ENCODE measurements at regions not wholly inside any gene's neighbourhood (a gene's known extent, or its start where the extent isn't known, plus 50 kb on each side); places are given as distances from the start of the nearest gene placed in this dataset.

DNA sequence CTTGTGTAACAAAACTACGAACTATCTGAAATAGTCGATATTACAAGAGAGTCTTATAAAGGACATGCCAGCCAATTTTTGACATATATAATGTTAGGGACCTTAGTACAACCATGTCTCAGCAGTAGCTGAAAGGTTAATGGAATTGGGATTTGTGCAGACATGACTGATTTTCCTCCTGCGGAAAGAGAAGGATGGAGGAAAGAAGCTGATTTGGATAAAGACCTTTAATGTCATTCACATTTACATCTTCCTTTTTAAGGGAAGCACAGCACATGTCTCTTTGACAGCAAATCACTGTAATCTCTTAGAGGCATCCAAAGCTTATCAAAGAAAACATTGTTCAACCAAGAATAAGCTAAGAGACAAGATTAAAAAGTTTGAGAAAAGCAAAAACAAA lies 1976.2 kb upstream of the IGFBP7 start:
- no peaks in the 10 kb centered on the region for H3K4me1 ChIP-seq
- H3K9me3 ChIP-seq: no peaks in the 10 kb centered on the region
- H3K4me3 ChIP-seq: no peak overlapping the region
- H3K36me3 ChIP-seq: no peaks in the 10 kb centered on the region
- H3K27me3 ChIP-seq: no peaks in the 10 kb centered on the region
- no peak for DNase-seq
- H3K27ac ChIP-seq: no peak overlapping the region
- TF ChIP-seq, protein P1, sequence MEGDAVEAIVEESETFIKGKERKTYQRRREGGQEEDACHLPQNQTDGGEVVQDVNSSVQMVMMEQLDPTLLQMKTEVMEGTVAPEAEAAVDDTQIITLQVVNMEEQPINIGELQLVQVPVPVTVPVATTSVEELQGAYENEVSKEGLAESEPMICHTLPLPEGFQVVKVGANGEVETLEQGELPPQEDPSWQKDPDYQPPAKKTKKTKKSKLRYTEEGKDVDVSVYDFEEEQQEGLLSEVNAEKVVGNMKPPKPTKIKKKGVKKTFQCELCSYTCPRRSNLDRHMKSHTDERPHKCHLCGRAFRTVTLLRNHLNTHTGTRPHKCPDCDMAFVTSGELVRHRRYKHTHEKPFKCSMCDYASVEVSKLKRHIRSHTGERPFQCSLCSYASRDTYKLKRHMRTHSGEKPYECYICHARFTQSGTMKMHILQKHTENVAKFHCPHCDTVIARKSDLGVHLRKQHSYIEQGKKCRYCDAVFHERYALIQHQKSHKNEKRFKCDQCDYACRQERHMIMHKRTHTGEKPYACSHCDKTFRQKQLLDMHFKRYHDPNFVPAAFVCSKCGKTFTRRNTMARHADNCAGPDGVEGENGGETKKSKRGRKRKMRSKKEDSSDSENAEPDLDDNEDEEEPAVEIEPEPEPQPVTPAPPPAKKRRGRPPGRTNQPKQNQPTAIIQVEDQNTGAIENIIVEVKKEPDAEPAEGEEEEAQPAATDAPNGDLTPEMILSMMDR (IDR thresholded peaks at IDR 0.05): no peak
- TF ChIP-seq POLR2A (IDR thresholded peaks at IDR 0.05): no peak

DNA sequence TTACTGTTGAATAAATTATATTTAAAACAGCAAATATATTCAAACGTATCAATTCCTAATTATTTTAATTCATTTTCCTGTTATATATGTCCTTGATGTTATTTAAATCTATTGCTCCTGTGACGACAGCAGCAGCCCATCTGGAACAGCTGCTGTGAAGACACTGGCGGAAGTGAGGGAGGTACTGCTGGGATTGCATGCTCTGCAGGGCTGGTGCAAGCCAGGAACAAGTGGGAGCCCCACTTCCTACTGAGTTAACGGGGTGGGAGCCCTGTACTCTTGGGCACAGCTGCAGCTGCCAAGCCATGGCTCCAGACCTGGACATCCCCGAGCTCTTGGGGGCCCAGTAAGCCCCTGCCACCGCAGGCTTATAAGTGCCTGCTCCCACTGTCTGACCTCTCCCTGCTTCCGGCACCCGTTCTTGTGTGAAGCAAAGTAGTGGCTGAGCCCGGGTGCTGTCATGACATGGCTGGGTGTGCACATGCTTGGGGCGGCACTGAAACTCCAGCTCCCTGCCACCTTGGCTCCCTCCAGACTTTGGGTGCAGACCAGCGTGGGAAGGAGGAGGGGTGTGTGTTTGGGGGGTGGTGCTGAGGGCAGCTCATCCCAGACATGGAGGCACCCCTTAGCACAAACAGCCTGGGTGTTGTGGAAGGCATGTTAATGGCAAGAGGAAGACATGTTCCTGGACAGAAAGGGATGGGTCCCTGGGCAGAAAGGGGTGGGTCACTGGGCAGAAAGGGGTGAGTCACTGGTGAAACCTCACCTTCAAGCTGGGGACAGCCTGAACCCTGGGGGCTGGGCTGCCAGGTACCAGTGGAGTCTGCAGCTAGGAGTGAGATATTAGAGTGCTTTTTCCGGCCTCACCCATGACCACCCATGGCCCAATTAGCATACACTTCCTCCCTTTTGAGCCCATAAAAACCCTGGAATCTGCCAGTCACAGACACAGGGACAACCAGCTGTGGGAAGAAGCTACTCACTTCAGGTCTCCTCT lies 1981.3 kb upstream of the IGFBP7 start:
- DNase-seq: no peak
- Histone ChIP-seq H3K27me3 (no peaks in the 10 kb centered on the region), H3K4me1 (no peaks in the 10 kb centered on the region), H3K27ac (no peak overlapping the region), H3K9me3 (no peaks in the 10 kb centered on the region), H3K36me3 (no peaks in the 10 kb centered on the region), H3K4me3 (no peak overlapping the region)
- TF ChIP-seq, protein P1 (IDR thresholded peaks at IDR 0.05): no peak
- no peak for TF ChIP-seq POLR2A (IDR thresholded peaks at IDR 0.05)

DNA sequence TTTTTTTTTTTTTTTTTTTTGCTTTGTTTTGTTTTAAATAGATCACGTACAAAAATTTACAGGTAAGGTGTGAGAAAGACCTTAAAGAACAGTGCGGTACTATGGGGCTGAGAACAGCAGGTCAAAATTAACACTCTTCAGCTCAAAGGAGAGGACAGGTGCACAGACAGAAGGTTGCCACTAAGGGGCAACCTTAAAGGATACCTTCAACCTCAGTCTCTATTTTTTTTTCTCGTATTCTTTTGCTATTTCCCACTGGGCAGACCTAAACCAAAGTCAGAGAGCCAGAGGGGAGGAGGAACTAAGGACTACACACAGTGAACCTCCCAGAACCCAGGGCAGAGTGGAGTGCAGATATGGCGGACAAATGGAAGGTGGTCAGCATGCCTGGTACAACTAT lies 1984.3 kb upstream of the IGFBP7 start:
- Histone ChIP-seq H3K4me1 (no peaks in the 10 kb centered on the region), H3K27ac (no peak overlapping the region), H3K4me3 (no peak overlapping the region), H3K36me3 (no peaks in the 10 kb centered on the region), H3K27me3 (no peaks in the 10 kb centered on the region), H3K9me3 (no peaks in the 10 kb centered on the region)
- TF ChIP-seq, protein P1 (IDR thresholded peaks at IDR 0.05): no peak
- TF ChIP-seq POLR2A (IDR thresholded peaks at IDR 0.05): no peak
- DNase-seq: no peak

DNA sequence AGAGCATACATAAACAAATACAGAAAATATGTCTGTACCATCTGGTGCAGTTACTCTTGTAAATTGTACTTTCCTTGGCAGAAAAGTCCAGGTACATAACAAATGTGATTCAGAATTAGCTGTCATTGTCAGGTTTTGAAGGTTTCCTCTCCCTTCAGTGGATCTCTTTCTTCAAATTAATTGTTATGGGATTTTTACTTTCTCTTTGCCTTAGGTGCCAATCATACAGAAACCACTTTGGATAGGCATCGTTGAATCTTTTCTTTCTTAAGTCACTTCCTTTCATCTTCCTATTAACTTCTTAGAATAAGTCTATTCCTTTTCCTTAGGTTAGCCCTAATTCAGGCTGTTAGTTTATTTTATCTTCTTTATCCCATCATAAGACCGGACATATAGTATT lies 1992.1 kb upstream of the IGFBP7 start:
- H3K27me3 ChIP-seq: no peaks in the 10 kb centered on the region
- no peaks in the 10 kb centered on the region for H3K36me3 ChIP-seq
- no peaks in the 10 kb centered on the region for H3K9me3 ChIP-seq
- no peak for TF ChIP-seq POLR2A (IDR thresholded peaks at IDR 0.05)
- TF ChIP-seq, protein P1 (IDR thresholded peaks at IDR 0.05): no peak
- no peak for DNase-seq
- H3K27ac ChIP-seq: no peak overlapping the region
- no peak overlapping the region for H3K4me3 ChIP-seq
- H3K4me1 ChIP-seq: no peaks in the 10 kb centered on the region

DNA sequence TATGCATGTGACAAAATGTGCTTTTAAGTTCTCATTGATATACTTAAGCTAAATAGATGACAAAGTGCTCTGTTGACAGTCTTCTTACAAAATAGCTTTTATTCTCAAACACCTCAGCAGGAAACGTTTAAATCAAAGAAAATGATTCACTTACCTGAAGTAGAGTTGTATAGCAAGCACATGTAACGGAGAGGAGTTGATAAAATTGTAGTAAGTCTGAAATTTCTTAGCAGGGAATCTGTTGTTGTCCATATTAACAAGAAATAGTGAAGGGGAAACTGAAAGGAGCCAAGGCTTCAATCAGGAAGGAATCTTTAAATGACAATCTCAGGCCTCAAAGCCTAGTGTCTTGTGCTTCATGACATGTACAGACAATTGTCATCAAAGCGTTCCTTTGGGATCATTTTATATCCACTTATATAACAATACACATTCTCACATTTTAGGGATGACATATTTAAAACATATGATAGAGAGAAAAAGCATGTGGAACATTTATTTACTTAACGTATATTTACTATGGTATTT lies 2010.2 kb upstream of the IGFBP7 start:
- DNase-seq: no peak
- no peaks in the 10 kb centered on the region for H3K9me3 ChIP-seq
- no peaks in the 10 kb centered on the region for H3K4me1 ChIP-seq
- no peak overlapping the region for H3K4me3 ChIP-seq
- H3K36me3 ChIP-seq: no peaks in the 10 kb centered on the region
- no peak overlapping the region for H3K27ac ChIP-seq
- H3K27me3 ChIP-seq: no peaks in the 10 kb centered on the region
- TF ChIP-seq, protein P1 (IDR thresholded peaks at IDR 0.05): no peak
- no peak for TF ChIP-seq POLR2A (IDR thresholded peaks at IDR 0.05)

Data from Peyer's patch (tissue), 4 donors.